ENCODE measurements at regions not wholly inside any gene's neighbourhood (a gene's known extent, or its start where the extent isn't known, plus 50 kb on each side); places are given as distances from the start of the nearest gene placed in this dataset.

DNA sequence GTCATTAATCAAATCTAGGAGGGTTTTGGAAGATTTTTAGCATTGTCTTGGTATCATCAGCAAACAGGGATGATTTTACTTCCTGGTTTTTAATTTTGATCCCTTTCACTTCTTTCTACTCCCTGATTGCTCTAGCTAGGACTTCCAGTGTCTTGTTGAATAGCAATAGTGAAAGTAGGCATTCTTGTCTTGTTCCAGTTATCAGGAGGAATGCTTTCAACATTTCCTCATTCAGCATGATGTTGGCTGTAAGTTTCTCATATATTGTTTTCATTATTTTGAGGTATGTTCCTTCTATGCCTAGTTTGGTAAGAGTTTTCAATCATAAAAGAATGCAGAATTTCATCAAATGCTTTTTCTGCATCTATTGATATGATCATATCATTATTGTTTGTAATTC, 244.2 kb upstream of the CLEC14A start:
- no peak for DNase-seq

DNA sequence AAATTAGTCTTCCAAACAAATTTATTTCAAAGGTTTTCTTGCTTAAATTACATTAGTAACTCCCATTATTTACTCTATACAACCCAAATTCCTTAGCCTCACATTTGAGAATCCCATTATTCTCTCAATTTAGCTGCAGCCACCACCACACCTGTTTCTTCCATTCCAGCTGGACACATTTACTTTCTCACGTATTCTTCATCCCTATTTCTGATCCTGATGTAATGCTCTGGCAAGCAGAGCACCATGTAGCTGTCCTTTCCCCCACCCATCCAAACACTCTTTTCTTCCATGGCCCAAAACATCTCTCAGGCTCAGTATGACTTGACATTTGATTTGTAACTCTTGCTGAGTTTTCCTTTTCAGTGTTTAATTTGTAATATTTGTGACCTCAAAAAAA, 240.2 kb upstream of the CLEC14A start:
- no peak for DNase-seq

DNA sequence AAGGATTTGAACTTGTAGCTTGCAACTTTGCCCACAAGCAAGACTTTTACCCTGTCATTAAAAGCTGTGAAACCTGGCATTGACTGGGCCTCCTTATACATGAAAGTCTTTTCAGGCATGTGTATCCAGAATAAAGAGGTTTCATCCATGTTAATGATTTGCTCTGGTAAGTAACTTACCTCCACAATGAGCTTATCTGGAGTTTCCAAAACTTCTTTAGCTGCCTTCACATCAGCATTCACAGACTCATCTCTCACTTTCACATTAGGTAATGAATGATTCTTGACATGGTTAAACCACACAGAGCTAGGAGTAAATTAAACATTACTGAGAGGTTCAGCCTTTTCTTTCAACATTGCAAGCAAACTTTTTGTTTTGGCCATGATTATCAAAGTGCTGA, 234.4 kb upstream of the CLEC14A start:
- no peak for DNase-seq

DNA sequence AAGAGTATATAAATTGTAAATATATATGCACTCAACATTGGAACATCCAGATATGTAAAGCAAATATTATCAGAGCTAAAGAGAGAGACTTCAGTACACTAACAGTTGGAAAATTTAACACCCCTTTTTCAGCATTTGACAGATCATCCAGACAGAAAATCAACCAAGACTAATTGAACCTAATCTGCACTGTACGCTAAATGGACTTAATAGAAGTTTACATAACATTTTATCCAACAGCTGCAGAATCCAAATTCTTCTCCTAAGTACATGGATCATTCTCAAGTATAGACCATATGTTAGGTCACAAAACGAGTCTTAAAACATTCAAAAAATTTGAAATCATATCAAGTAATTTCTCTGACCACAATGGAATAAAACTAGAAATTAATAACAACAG, 229.1 kb upstream of the CLEC14A start:
- DNase-seq = no peak

DNA sequence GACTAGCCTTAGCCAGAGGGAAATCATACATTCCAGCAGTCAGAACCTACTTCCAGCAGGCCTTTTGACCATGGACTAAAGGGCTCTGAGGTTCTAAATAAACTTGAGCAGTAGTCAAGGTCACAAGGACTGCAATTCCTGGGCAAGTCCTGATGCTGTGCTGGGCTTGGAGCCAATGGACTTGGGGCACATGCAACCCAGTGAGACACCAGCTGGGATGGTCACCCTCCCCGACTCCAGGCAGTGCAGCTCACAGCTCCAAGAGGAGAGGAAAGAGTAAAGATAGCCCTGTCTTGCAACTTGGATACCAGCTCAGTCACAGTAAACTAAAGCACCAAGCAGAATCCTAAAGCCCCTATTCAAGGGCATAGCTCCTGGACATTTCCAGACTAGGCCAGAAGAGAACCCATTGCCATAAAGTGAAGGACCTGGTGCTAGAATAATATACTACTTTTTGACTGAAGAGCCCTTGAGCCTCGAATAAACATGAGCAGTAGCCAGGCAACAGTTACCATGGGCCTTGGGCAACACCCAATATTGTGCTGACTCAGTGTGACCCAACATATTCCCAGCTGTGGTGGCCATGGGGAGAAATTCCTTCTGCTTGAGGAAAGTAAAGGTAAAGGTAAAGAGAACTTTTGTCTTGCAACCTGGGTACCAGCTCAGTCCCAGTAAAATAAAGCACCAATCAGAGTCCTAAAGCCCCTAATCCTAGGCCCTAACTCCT, 226.2 kb upstream of the CLEC14A start:
- no peak for DNase-seq

DNA sequence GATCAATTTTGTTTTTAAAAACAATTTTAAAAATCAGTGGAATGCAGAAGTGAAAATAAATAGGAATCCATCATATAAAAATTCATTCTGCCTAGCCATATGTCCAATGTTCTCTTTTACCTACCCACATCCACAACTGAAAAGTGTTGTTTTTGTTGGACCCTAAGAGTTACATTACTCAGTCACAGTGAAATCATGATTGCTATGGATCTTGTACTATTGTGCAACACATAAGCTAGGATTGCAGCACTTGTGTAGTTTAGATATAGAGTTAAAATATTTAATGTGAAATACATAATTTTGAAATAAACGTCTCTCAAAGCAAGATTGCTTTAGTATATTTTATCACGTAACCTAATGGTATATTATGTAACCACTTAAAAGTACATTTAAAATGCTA, 213.3 kb upstream of the CLEC14A start:
- no peak for DNase-seq

DNA sequence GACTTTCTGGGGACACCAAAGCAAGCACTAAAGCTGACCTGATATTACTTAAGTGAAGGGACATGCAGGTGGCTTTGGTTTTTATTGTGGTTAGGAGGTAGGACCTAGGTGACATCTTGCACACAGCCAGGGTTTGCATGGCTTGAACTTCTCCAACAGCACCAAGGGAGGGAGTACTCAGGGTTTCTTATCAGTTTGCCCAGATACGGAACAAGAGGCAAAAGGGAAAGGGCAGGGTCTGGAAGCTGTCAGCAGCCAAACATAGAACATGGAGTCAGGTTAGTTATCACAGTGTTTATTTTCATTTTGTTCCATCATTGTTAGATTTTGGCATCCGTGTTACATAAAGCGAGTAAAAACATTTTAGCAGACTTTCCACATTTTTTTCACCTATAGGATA, 186.3 kb upstream of the CLEC14A start:
- no peak for DNase-seq

DNA sequence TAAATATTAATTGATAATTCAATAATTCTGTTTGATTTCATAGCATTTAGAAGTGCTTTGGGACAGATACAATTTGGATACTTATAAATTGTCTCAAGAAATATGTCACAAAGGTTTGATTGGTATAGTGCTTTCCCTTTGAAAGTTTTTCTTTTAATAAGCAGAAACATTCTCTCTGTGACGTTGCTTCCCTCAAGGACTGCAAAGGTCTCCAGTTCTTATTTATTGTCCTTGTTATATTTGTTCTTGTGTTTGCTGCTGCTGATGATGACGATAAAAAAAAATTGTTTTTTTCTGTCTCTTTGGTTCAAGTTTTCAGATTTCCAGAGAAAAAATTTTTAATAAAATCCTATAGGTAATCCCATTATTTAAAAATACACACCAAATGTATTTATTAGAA, 176.3 kb upstream of the CLEC14A start:
- no peak for DNase-seq

DNA sequence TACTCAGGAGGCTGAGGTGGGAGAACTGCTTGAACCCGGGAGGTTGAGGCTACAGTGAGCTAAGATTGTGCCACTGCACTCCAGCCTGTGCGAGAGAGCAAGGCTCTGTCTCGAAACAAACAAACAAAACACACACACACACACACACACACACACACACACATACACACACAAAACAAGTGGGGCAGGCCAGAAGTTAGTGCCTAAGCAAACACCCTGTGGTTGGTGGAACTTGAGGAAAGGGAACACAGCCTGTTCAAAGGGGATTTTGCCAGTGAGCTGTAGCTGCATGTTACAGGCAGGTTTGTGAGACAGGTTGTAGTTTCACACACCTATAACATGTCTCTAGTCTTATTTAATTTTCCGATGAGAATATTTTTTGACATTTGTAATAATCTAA, 175.3 kb upstream of the CLEC14A start:
- DNase-seq = no peak

DNA sequence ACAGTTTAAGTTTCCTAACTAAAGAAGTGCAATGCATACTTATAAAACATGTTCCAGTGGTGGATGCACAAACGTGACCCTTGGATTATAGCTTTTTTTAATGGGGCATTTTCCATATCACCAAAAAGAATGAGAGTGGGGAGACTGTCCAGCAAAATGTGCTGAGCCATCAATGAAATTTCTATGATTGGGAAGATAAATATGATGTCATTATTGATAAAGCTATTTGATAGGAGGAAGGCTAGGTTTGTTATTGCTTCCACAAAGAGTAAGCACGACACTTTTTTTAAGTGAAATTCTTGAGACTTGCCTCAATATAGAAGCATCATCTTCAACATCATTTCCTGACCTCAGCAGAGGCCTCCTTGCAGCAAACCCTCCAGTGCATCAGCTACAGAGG, 174.6 kb upstream of the CLEC14A start:
- DNase-seq = no peak

DNA sequence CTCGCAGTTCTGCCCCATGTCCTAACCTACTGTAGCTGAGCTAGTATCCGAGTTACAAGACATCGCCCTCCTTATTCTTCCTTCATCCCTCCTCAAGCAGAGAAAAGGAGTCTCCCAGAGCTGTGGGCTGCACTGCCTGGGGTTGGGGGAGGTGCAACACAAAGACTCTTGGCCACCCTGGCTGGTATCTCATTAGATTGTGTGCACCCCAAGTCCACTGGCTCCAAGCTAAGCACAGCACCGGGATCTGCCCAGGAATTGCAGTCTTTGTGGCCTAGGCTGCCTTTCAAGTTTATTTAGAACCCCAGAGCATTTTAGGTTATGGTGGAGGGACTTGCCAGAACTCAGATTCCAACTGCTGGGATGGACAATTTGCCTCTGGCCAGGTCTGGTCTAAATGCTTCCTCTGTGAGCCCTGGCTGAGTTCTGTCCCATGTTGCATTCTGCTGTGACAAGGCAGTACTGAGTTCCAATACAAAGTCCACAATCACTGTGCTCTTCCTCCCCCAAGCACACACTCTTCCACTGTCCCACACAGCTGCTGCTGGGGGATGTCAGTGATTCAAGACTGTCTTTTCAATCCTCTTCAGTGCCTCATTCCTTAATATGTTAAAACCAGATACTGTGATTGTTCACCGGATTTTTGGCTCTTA, 169.6 kb upstream of the CLEC14A start:
- DNase-seq = no peak

DNA sequence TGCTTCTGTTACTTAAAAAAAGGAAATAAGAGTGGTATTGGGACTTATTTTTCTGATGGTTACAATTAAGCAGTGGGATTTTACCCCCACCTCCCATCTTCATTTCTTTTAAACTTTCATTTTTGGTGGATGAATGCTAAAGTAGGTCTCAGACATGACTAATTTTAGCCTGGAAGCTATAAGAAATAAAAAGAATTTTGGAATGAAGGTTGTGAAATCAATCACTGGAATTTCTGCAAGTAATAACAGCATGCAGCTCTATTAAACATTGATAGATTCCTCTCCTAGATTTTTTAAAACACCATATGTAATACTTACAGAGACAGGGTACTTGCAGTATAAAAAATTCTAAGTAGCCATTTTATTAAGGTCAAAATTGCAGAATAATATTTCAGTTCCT, 164.2 kb upstream of the CLEC14A start:
- no peak for DNase-seq

DNA sequence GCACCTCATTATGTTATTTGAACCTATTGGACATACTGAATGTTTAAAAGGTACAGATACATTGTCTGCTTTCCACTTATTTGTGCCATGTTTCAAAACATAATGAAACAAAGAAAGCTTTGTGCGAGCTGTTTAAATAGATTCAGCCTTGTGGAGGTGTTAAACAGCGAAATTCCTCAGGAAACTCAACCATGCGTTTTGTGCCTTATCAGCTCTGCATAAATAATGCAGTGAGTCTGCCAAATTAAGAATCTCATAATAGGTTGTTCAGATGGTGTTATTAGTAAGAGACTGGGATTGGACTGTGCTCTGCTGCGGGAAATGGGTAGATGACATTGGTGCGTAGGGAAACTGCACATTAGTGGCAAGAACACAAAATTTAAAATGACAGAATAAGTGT, 163.7 kb upstream of the CLEC14A start:
- no peak for DNase-seq

DNA sequence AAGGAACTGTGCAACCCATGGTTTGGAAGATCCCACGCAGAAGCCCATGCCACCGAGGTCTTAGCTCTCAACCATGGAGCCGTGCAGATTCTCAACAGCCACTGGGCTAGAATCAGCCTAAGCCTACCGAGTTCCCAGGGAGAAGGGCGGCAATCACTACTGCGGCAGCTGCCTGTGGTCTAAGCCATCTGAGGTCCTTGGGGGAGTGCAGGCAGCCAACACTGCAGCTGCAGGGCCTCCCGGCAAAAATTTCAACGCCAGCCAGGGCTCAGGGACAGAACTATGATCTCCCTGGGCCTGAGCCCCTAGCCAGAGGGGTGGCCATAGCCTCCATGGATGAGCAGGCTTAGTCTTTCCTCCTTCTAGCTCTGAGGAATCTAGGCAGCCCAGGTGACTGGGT, 156.8 kb upstream of the CLEC14A start:
- DNase-seq = no peak

DNA sequence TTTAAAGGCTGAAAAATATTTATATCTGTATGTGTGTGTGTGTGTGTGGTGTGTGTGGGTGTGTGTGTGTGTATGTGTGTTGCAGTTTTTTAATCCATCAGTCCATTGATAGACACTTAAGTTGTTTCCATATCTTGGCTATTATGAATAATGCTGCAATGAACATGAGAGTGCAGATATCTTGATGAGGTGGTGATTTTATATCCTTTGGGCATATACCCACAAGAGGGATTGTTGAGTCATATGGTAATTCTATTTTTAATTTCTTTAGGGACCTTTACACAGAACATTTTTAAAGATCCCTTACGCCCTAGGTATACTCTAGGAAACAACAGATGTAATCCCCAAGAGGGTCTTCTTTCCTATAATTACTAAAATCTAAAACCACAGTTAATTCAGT, 154.5 kb upstream of the CLEC14A start:
- no peak for DNase-seq

DNA sequence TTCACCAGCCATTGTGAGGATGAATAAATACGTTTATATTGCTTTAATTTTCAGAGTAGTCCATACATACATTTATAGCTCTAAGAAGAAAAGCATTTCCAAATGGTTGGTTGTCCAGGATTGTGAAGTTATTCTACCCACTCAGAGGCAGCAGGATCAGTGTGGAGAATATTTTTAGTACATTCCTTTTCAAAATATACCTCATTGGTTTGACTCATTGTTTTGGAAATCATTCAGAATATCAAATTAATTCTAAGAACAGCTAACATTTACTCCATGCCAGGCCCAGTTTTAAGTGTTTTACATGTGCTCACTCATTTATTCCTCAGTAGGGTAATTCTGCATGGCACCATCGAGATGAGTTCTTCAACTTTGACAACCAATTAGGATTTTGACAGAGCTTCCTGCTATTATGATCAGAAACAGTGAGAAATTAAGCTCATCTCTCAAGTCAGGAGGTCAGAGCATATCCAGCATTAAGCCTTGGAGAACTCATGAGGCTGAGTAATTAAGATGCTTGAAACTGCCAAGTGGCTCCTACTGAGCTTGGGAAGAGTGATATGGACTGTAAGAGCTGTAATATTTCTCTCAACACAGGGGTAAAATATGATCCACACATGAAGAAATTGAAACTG, 153.3 kb upstream of the CLEC14A start:
- DNase-seq = no peak

DNA sequence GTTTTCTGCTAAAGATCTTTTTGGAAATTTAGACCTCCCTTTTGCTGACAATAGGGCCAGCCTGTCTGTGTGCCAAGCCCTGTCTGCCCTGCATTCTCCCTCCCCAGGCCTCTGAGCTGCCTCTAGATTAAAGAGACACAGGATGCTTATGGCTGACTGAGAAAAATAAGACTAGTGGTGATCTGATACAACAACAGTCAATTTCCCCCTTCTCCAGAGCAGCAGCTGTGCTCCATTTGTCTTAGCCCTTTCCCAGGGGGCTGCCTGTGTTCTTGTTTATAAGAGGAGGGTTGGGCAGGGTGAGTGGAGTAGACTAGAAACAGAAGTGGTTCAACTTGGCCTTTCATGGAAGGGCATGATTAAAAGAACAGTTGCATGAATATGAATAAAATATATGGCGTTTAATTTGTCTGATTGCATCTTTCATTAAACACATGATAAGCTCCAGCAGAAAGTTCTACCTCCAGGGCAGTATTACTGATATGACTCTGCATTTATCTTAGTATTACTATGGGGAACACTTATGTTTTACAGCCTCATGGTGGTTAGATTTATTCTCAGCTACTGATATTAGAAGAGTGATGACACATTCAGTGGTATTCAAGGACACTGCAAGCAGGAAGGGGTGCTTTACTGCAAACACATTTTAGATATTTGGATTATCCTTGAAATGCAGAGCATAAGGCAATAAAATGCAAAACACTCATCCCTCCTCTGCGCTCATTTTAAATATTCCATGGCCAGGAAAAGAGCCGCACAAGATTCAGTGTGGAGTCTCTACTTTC, 150.2 kb upstream of the CLEC14A start:
- DNase-seq = no peak

DNA sequence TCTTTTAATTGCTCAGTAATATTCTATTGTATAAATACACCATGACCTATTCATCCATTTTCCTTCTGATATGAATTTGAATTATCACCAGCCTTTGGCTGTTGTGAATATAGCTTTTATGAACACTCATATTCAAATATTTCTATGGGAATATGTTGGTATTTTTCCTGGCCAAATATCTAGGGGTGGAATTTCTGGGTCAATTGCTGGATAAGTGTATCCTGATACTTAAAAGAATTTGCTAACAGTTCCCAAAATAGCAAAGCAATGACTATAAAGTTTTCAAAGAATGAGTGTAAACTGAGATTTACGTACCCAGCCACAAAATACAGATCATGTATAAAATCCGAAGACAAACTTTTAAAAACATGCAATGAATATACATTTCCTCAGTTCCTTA, 148.7 kb upstream of the CLEC14A start:
- no peak for DNase-seq

DNA sequence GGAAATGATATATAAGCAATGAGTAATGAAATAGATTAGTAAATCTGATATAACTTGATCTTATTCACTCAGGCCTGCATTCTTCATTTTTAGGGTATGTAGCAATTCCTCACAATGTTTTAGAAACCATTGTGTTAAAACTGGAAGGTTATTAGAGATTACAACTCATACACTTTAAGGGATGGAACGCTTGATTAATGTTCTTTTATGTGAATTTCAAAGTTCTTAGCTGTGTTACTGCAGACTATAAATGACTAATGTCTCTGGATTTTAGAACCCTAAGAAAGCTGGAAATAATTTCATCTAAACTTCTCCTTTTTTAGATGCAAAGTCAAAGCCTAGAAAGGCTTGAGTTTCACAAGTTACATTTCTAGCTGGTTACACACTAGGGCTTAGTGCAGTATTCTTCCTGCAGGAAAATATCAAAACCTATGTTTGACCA, 148.2 kb upstream of the CLEC14A start:
- DNase-seq = no peak

DNA sequence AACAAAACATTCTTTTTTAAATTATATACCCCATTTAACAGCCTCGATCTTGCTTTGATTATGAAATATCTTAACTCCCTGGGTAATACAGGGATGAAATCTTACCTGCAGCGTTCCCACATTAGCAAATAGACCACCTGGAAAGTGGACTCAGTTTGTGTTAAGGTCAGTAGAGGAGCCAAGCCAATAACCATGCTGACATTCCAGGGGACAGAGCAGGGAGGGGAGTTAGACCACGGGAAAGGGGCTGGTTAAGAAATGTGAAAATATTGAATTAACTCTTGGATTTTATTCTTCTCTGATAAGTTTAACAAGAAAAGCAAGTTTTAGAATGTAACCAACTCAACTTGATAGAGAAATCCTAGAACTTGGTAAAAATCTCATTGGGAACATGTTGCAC, 144.9 kb upstream of the CLEC14A start:
- DNase-seq = no peak

DNA sequence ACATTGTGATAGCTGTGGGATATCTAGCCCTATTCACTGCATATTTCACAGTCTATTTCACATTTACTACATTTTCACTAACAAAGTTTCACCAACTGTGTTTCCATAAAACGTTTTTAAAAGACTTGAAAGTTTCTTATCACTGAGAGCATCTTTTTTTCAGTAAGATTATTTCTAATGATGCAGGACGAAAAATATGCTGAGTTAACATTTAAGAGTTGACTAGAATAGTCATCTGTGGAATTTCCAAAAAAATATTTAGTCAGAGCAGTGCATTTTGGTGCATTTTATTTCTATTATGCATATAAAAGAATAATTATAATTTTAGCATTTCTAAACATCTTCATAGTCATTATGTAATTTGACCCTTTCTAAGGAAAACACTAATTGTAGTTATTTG, 143.8 kb upstream of the CLEC14A start:
- DNase-seq = no peak

DNA sequence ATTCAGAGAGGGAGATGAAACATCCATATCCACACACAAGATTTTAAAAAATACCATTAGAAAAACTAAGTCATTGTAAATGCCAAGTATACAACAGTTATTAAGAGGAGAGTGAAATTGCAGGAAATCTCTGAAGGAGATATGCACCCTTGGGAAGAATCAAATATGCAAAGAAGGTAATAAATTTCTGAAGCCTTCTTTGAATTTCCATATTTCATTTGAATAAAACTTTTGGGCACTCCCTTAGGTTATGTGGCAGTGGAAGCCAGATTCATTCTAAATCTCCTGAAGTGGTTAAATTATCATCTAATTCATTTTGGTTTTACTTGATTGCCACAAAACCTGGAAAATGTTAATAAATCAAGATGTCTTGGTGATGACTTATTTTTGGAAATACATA, 138.9 kb upstream of the CLEC14A start:
- no peak for DNase-seq

DNA sequence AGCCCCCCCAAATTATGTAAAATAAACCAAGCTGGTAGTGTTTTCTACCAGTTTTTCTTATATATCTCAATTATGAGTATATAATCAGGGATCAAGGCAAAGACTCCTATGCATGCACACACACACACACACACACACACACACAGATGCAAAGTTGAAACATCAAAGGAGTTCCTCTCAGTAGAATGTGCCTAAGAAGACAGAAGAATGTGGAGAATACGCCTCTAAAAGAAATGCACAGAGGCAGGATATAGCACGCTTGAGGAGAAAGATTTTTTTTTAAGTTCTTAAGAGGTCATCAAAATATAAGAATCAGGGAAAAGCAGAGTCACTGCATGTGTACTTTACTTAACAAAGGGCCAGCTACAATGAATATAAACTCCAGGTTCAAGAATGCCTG, 138.2 kb upstream of the CLEC14A start:
- no peak for DNase-seq

DNA sequence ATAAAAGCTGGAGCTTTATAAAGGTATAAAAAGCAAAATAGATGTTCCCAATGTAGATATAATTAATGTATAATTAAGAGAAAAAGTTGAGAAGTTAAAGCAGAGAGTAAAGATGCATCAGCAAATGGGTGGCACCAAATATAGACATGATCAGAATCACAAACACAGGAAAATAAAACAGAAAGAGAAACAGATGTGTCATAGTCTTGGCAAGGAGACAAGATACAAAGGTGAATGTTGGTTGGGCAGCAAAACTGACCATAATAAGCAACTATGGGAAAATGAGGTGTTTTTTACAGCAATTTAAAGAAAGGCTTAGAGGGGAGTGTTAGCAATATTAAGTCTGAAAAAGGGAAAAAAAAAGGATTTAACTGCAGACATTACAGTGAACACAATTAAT, 135.4 kb upstream of the CLEC14A start:
- no peak for DNase-seq
